GM10266 (cell line): ENCODE measurements at regions not wholly inside any gene's neighbourhood (a gene's known extent, or its start where the extent isn't known, plus 50 kb on each side); places are given as distances from the start of the nearest gene placed in this dataset.

ENCODE experiments used
- DNase-seq: peaks from one replicate; pipeline ENCODE4 v3.0.0; 2012; ENCODE audit errors: extremely low spot score
- CTCF ChIP-seq: IDR thresholded peaks from 2 replicates; pipeline ENCODE4 v1.5.1; 2012; ENCODE audit warnings: mild to moderate bottlenecking, low read depth; ENCODE audit not compliant: control insufficient read depth, insufficient read depth; ENCODE audit errors: missing control alignments

- no peak for TF ChIP-seq CTCF
- no peak for DNase-seq
These were observed 50.8 kb upstream of the KCNJ6 start for GRCh38 chr21:37967036-37967435.

- TF ChIP-seq CTCF, result no peak
- DNase-seq, result no peak
These were observed 52.5 kb upstream of the KCNJ6 start for GRCh38 chr21:37968744-37969143.

GRCh38 chr21:37970548-37970947, 54.3 kb upstream of the KCNJ6 start:
- no peak for TF ChIP-seq CTCF
- no peak for DNase-seq

- TF ChIP-seq CTCF, result no peak
- DNase-seq, result no peak
These were observed 55.2 kb upstream of the KCNJ6 start for GRCh38 chr21:37971390-37971950.

GRCh38 chr21:37974081-37974480, 57.8 kb upstream of the KCNJ6 start:
- DNase-seq, result no peak

GRCh38 chr21:37982496-37983318, 66.5 kb upstream of the KCNJ6 start:
- no peak for DNase-seq
- no peak for TF ChIP-seq CTCF

More at GRCh38 chr21:37974081-37974480, 57.8 kb upstream of the KCNJ6 start:
- no peak for TF ChIP-seq CTCF
